ENCODE measurements at regions not wholly inside any gene's neighbourhood (a gene's known extent, or its start where the extent isn't known, plus 50 kb on each side); places are given as distances from the start of the nearest gene placed in this dataset.
"Not testable (repeated sequence)": the region's sequence is repeated elsewhere in the genome, so short reads cannot be mapped to it uniquely, and the experiment has no call there.

DNA sequence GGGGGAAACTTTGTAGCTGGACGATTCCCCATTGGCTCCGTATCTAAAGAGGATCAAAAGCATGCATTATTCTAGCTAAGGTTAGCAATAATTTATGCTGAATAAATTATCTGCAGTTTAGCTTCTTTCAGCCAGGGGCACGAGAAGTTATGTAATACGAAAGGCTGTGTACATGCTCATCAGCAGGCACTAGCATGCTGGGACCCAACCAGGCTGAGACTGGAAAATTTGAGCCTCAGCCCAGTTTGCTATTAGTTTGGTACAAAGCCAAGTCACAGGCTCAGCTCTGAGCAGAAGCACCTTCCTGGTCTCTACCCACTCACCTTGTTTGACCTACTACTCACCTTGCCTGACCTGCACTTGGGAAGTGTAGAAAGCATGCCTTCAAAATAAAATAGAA lies 328.1 kb upstream of the ARID1B start:
- H3K4me3 Mint-ChIP-seq, result no peak overlapping the region
- no peaks in the 10 kb centered on the region for H3K36me3 Mint-ChIP-seq (ENCODE audit: low read depth)
- no peaks in the 10 kb centered on the region for H3K4me1 Mint-ChIP-seq
- H3K27me3 Mint-ChIP-seq, result no peaks in the 10 kb centered on the region
- no peaks in the 10 kb centered on the region for H3K9me3 Mint-ChIP-seq
- no peak for ATAC-seq (replicated peaks)
- H3K27ac Mint-ChIP-seq, result no peak overlapping the region

DNA sequence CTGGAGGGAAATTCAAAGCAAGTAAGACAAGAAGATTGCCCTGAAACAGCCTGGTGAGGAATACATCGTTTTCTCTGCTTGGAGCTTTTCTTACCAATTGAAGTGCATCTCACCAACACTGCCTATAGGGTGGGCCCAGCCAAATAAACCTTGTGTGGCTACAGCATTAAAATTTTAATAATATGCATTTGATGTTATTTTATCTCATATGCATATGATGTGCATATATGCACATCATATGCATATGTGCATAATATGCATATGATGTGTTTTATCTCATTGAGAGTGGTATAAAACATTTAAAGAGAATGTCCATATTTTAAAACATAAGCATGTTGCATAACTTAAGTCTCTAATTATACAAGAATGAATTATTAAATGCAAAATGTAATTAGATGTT lies 328.6 kb upstream of the ARID1B start:
- H3K36me3 Mint-ChIP-seq (ENCODE audit: low read depth), result no peaks in the 10 kb centered on the region
- no peaks in the 10 kb centered on the region for H3K27me3 Mint-ChIP-seq
- no peak for ATAC-seq (replicated peaks)
- H3K9me3 Mint-ChIP-seq, result no peaks in the 10 kb centered on the region
- H3K4me3 Mint-ChIP-seq, result no peak overlapping the region
- H3K4me1 Mint-ChIP-seq, result no peaks in the 10 kb centered on the region
- H3K27ac Mint-ChIP-seq, result no peak overlapping the region

DNA sequence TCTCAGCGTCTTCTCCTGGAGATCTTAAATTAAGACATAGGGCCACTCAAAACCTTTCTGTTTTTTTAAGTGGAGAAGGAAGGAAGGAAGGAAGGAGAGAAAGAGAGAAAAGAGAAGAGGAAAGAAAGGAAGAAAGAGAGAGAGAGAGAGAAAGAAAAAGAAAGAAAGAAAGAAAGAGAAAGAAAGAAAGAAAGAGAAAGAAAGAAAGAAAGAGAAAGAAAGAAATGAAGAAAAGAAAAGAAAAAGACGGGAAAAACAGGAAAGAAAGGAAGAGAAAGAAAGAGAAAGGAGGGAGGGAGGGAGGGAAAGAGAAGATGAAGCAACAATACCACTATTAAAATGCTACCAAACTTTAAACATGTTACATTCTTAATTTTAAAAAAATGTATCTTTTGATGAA lies 336.5 kb upstream of the ARID1B start:
- no peak overlapping the region for H3K27ac Mint-ChIP-seq
- H3K9me3 Mint-ChIP-seq, result peaks cover 5% of the 10 kb centered on the region
- H3K27me3 Mint-ChIP-seq, result peaks cover 4% of the 10 kb centered on the region
- H3K4me1 Mint-ChIP-seq, result no peaks in the 10 kb centered on the region
- no peak for ATAC-seq (replicated peaks)
- H3K4me3 Mint-ChIP-seq, result no peak overlapping the region
- no peaks in the 10 kb centered on the region for H3K36me3 Mint-ChIP-seq (ENCODE audit: low read depth)

DNA sequence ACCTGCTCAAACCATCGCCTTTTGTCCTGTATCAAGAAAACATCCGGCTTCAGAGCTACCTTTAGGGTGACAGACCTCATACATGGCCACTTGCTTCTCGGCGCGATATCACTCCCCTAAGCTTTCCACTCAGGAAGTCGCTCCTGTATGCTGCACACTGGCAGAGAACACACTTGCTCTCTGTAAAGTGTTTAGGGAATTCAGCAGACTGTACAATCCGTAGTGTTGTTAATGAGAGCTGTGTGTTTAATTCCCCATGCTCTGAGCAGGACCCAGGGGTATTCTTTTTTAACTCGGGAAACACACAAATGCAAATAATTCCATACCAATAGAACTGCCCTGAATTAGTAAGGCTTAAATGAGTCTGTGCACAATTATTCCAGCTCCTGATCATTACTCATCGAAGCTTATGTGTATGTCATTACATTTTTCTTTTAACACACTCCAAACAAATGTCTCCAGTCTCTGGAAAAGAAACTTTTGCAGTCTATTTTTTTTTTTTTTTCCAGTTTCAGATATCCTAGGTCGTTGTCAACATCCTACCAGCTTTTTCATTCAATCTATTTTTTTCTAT lies 338.7 kb upstream of the ARID1B start:
- H3K27me3 Mint-ChIP-seq, result peaks cover 4% of the 10 kb centered on the region
- peaks cover 5% of the 10 kb centered on the region for H3K9me3 Mint-ChIP-seq
- H3K27ac Mint-ChIP-seq, result no peak overlapping the region
- H3K4me1 Mint-ChIP-seq, result no peaks in the 10 kb centered on the region
- H3K4me3 Mint-ChIP-seq, result no peak overlapping the region
- no peaks in the 10 kb centered on the region for H3K36me3 Mint-ChIP-seq (ENCODE audit: low read depth)
- no peak for ATAC-seq (replicated peaks)

DNA sequence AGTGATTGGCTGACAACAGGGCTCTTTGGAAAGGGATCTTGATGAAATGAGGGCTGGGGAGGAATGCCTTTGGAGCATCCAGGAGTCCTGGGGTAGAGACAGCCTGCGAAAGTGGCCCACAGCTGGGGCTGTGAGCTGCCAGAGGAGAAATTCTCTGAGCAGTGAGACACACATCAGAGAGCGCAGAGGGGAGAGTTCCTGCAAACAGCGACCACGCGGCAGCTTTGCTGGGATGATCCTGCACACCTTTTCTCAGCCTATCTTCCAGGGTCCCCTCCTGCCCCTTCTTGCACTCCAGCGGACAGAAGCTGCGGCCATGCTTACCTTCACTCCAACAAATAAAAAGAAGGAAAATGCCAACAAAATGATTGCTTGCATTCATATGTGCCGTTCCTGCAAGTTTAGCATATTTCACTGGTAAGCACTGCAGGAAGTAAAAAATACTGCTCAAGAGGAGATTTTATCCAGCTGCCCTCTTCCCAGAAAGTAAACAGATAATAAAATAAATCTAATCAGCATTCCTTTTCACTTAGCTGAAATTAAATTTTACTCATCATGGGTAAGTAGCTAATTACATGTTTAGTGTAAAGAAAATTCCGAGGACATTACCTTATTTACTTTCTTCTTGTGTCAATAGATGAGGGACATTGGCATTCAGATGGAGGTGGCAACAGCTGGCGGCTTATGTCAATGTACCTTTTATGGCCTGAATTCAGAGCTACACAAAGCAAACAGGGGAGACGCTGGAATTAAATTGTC lies 339.9 kb upstream of the ARID1B start:
- Mint-ChIP-seq H3K27me3 (peaks cover 4% of the 10 kb centered on the region), H3K36me3 (ENCODE audit: low read depth) (no peaks in the 10 kb centered on the region), H3K4me1 (no peaks in the 10 kb centered on the region), H3K9me3 (peaks cover 5% of the 10 kb centered on the region), H3K27ac (no peak overlapping the region), H3K4me3 (no peak overlapping the region)
- no peak for ATAC-seq (replicated peaks)

DNA sequence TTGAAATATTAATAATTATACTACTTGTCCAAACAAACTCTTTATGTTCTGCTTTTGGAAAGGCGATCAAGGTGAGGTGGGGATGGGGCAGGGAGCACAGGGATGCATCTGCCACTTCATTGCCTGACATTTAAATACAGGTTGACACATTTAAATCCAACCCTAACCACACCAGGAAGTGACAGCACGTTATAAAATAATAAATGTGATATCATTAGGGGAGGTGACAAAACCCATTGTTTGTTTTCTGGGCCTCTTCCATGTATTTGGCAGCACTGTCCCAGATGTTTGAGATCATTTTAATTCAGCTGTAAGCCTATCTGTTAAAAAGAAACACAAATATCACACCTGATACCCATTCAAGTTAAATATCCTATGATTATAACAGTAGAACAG lies 342.4 kb upstream of the ARID1B start:
- H3K27ac Mint-ChIP-seq, result no peak overlapping the region
- no peak overlapping the region for H3K4me3 Mint-ChIP-seq
- H3K9me3 Mint-ChIP-seq, result no peaks in the 10 kb centered on the region
- H3K4me1 Mint-ChIP-seq, result no peaks in the 10 kb centered on the region
- H3K27me3 Mint-ChIP-seq, result peaks cover 3% of the 10 kb centered on the region
- ATAC-seq (replicated peaks), result no peak
- no peaks in the 10 kb centered on the region for H3K36me3 Mint-ChIP-seq (ENCODE audit: low read depth)

DNA sequence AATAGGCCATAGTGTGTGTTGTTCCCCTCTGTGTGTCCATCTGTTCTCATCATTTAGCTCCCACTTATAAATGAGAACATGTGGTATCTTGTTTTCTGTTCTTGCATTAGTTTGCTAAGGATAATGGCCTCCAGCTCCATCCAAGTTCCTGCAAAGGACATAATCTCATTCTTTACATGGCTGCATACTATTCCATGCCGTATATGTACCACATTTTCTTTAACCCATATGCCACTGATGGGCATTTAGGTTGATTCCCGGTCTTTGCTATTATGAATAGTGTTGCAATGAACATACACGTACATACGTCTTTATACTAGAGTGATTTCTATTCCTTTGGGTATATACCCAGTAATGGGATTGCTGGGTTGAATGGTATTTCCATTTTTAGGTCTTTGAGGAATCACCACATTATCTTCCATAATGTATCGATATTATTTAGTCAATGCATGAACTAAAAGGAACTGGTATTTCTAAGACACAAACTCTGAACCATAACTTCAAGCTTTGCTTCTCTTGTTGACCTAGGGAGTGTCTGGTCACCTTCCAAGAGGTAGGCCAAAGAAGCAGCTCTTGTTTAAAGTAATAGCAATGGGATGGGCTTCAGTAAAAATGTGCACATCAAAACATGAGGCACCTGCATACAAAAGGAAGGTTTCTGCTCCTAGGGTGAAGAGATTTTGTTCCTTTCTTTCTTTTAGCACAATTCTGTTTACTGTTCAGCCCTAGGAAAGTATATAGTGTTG lies 343.0 kb upstream of the ARID1B start:
- Mint-ChIP-seq H3K4me1 (no peaks in the 10 kb centered on the region), H3K9me3 (no peaks in the 10 kb centered on the region), H3K27me3 (no peaks in the 10 kb centered on the region), H3K4me3 (no peak overlapping the region), H3K27ac (no peak overlapping the region), H3K36me3 (ENCODE audit: low read depth) (no peaks in the 10 kb centered on the region)
- ATAC-seq (replicated peaks), result no peak

DNA sequence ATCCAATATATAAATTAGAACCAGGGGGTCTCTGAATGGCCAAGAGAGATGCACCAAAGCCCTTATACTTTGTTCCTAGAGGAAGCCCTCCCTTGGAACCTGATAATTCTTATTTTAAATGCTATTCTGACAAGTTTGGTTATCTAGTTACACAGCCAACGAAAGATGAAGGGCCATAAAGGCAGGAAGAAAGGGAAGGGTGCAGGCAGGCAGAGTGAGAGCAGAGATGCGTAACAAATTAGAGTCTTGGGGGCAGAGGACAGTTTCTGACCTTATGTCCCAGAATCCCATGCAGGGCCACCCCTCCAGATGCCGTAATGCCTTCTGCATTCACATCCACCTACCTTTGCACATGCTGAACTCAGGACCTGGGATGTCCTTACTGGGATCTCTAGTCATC lies 344.6 kb upstream of the ARID1B start:
- H3K4me1 Mint-ChIP-seq, result no peaks in the 10 kb centered on the region
- H3K27ac Mint-ChIP-seq, result no peak overlapping the region
- no peak for ATAC-seq (replicated peaks)
- no peaks in the 10 kb centered on the region for H3K27me3 Mint-ChIP-seq
- H3K4me3 Mint-ChIP-seq, result no peak overlapping the region
- H3K36me3 Mint-ChIP-seq (ENCODE audit: low read depth), result no peaks in the 10 kb centered on the region
- H3K9me3 Mint-ChIP-seq, result no peaks in the 10 kb centered on the region

DNA sequence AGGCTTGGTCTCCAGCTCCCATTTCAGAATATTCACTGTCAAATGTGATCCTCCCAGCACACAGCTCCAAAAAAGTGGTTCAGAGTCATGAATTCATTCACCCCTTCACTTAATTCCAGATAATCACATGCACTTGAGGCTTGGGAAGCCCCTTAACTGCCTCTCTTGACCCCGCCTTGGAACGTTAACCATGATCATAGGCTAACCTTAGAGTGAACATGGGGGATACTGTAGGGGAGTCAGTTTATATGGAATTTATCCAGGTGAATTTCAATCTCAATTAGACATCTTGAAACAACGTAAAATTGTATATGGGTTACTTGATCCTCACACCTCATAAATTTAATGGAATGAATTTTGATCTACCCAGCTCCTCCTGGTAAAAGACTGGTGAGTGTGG lies 346.8 kb upstream of the ARID1B start:
- no peak for ATAC-seq (replicated peaks)
- Mint-ChIP-seq H3K9me3 (no peaks in the 10 kb centered on the region), H3K4me3 (no peak overlapping the region), H3K27ac (no peak overlapping the region), H3K27me3 (no peaks in the 10 kb centered on the region), H3K36me3 (ENCODE audit: low read depth) (no peaks in the 10 kb centered on the region), H3K4me1 (no peaks in the 10 kb centered on the region)

DNA sequence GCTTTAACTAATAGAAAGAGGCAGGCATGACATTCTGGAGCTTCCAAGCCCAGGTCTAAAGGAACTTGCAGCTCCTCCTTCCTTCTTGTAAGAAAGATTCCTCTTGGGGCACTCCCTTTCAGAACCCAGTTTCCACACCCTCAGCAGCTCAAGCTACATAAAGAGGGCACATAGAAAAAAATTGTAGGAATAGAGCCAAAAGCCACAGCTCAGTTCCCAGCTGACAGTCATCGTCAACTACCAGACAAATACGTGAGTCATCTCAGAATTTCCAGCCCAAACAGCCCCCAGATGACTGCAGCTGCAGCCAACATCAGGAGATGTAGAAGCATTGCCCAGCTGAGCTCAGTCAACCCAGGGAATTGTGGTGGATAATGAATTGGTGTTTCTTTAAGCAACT lies 349.8 kb upstream of the ARID1B start:
- H3K27ac Mint-ChIP-seq, result no peak overlapping the region
- ATAC-seq (replicated peaks), result peak; percentile 33
- no peak overlapping the region for H3K4me3 Mint-ChIP-seq
- no peaks in the 10 kb centered on the region for H3K27me3 Mint-ChIP-seq
- no peaks in the 10 kb centered on the region for H3K9me3 Mint-ChIP-seq
- H3K36me3 Mint-ChIP-seq (ENCODE audit: low read depth), result no peaks in the 10 kb centered on the region
- peaks cover 28% of the 10 kb centered on the region for H3K4me1 Mint-ChIP-seq

DNA sequence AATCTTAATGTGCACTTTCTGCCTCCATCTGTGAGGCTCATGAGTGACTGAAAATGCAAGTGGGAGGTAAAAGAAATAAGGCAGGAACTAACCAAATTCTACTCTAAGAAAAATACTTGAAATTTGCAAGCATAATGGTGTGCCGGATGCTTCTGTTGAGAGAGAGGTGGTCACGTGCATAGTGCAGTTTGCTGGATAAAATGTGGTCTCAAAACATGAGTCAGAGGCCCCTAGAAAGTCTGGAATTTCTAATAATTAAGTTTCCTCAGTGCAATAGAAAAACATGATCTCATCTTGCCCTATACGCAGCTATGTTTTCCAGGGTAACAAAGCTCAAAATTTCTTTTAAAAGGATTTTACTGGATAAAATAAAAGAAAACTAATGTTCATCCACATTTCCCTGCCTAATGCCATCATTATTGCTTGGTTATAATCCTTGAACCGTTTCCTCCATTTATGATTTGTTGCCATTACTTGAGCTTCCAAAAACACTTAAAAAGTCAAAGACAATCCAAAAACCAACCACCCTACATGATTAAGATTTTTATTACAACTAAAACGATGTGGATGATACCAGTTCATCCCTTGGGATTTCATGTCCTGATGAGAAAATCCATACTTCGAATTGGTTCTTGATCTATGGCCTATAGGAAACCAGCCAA lies 351.7 kb upstream of the ARID1B start:
- no peaks in the 10 kb centered on the region for H3K36me3 Mint-ChIP-seq (ENCODE audit: low read depth)
- peaks cover 32% of the 10 kb centered on the region for H3K4me1 Mint-ChIP-seq
- H3K27me3 Mint-ChIP-seq, result no peaks in the 10 kb centered on the region
- no peak overlapping the region for H3K4me3 Mint-ChIP-seq
- ATAC-seq (replicated peaks), result no peak
- no peaks in the 10 kb centered on the region for H3K9me3 Mint-ChIP-seq
- H3K27ac Mint-ChIP-seq, result no peak overlapping the region

DNA sequence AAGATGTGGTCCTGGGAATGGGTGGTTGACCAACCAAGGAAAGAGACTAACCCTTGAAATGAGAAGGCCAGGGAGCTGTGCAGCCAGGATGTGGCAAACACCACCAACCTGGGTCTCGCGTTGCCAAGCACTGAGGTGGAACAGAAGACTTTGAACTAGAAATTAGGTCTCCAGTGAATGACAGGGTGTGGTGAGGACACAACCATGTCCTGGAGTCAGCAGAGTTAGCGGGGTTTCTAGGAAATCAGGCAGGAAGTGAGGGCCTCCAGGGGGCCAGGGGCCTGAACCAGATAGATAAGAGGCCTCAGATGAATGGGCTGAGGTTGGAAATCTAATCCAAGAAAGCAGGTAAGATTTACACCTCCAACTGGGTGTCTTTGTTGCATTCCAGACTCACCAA lies 353.3 kb upstream of the ARID1B start:
- Mint-ChIP-seq H3K4me3 (peak overlapping the region; percentile 77), H3K27me3 (no peaks in the 10 kb centered on the region), H3K27ac (peak overlapping the region; percentile 95), H3K9me3 (no peaks in the 10 kb centered on the region), H3K36me3 (ENCODE audit: low read depth) (no peaks in the 10 kb centered on the region), H3K4me1 (peaks cover 32% of the 10 kb centered on the region)
- peak; percentile 83 for ATAC-seq (replicated peaks)

DNA sequence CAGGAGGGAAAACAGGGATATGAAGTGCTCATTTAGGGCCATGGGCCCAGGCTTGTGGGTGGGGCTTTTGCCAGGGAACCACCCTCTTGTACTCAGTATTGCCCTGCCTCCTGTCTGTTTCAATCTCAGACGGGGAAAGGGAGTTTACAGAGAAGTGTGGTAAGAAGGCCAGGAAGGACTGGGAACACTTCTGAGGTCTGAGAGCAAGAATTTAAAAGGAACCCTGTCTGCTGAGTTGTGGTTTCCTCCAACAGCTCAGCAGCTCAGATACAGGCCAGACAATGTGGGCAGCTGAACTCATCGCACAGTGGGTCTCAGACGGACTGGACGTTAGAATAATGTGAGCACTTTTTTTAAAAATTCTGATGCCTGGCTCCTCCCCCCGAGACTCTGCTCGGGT lies 354.1 kb upstream of the ARID1B start:
- no peaks in the 10 kb centered on the region for H3K27me3 Mint-ChIP-seq
- H3K9me3 Mint-ChIP-seq, result no peaks in the 10 kb centered on the region
- H3K27ac Mint-ChIP-seq, result peak overlapping the region; percentile 95
- H3K4me1 Mint-ChIP-seq, result peaks cover 32% of the 10 kb centered on the region
- peak overlapping the region; percentile 77 for H3K4me3 Mint-ChIP-seq
- no peaks in the 10 kb centered on the region for H3K36me3 Mint-ChIP-seq (ENCODE audit: low read depth)
- peak; percentile 51 for ATAC-seq (replicated peaks)

DNA sequence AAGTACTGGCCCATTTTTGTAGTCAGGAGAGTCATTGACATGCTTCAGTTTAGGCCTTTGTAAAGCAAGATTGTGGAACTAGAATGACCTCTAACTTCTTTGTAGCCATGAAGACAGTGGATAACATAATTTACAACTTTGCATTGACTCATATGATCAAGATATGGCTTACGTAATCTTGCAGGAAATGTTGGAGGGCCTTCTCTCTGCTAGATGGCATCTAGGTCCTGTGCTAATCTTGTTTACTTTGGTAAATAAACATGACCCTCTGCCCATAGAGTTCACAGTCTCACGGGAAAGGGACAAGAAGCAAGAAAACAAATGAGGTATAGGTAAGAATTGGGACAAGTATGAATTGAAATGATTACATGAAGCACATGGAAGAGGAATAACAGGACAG lies 355.2 kb upstream of the ARID1B start:
- ATAC-seq (replicated peaks), result no peak
- Mint-ChIP-seq H3K36me3 (ENCODE audit: low read depth) (no peaks in the 10 kb centered on the region), H3K4me1 (peaks cover 32% of the 10 kb centered on the region), H3K4me3 (peak overlapping the region; percentile 77), H3K27ac (peak overlapping the region; percentile 95), H3K27me3 (no peaks in the 10 kb centered on the region), H3K9me3 (no peaks in the 10 kb centered on the region)

DNA sequence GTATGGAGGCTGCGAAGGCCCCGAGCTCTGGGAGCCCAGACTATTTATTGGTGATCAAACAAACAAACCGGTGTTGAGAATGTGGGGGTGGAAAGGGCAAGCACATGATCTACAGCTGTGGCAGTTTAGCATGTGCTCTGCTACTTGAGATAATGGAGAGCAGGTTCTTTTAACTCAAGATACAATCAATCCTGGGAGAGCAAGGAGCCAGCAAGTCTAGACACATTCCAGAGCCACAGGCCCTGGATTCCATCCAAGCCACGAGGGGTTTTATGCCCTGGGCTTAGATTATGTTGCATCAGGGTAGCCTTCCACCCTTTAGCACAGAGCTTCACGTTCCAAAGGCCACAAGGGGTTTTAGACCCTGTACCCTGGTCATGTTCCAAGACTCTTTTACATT lies 355.9 kb upstream of the ARID1B start:
- not testable (repeated sequence) for H3K9me3 Mint-ChIP-seq; H3K27ac Mint-ChIP-seq; H3K27me3 Mint-ChIP-seq; H3K4me3 Mint-ChIP-seq; H3K36me3 Mint-ChIP-seq (ENCODE audit: low read depth); ATAC-seq (replicated peaks)
- H3K4me1 Mint-ChIP-seq, result peaks cover 32% of the 10 kb centered on the region
